ENCODE measurements at regions not wholly inside any gene's neighbourhood (a gene's known extent, or its start where the extent isn't known, plus 50 kb on each side); places are given as distances from the start of the nearest gene placed in this dataset.

DNA sequence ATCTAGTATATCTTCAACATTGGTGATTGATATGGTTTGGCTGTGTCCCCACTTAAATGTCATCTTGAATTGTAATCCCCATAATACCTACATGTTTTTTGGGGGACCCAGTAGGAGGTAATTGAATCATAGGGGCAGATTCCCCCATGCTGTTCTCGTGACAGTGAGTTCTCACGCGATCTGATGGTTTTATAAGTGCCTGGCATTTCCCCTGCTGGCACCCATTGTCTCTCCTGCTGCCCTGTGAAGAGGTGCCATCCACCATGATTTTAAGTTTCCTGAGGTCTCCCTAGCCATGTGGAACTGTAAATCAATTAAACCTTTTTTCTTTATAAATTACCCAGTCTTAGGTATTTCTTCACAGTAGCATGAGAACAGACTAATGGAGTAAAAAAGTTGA is 1094.6 kb downstream of the ROBO2 start:
- Mint-ChIP-seq H3K27ac (ENCODE audit: unreplicated experiment) (no peak overlapping the region), H3K9me3 (ENCODE audit: unreplicated experiment) (no peaks in the 10 kb centered on the region), H3K36me3 (ENCODE audit: unreplicated experiment) (no peaks in the 10 kb centered on the region), H3K27me3 (ENCODE audit: unreplicated experiment) (no peaks in the 10 kb centered on the region), H3K4me1 (ENCODE audit: low read depth, unreplicated experiment) (no peaks in the 10 kb centered on the region), H3K4me3 (ENCODE audit: unreplicated experiment) (no peak overlapping the region)
- DNase-seq: no peak
- TF ChIP-seq, protein P1, sequence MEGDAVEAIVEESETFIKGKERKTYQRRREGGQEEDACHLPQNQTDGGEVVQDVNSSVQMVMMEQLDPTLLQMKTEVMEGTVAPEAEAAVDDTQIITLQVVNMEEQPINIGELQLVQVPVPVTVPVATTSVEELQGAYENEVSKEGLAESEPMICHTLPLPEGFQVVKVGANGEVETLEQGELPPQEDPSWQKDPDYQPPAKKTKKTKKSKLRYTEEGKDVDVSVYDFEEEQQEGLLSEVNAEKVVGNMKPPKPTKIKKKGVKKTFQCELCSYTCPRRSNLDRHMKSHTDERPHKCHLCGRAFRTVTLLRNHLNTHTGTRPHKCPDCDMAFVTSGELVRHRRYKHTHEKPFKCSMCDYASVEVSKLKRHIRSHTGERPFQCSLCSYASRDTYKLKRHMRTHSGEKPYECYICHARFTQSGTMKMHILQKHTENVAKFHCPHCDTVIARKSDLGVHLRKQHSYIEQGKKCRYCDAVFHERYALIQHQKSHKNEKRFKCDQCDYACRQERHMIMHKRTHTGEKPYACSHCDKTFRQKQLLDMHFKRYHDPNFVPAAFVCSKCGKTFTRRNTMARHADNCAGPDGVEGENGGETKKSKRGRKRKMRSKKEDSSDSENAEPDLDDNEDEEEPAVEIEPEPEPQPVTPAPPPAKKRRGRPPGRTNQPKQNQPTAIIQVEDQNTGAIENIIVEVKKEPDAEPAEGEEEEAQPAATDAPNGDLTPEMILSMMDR (IDR thresholded peaks at IDR 0.05; ENCODE audit: partially characterized antibody, unreplicated experiment): no peak

DNA sequence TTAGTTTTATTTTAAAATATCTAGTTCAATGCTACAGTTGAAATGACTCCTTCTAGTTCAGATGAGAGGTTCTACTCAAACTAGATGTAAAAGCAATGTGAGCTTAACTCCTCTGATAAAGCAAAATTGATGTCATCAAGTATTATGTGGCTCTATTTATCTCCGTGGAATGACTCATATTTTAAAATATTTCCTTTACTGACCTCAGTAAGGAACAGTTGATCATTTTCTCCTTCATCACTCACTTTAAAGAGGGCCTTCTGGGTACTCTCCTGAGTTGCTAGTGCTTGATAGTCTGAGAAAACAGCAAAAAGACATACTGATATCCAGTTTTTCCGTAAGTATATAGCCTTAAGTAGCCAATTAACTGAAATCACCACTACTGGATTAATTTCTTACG is 1099.3 kb downstream of the ROBO2 start:
- Mint-ChIP-seq H3K4me1 (ENCODE audit: low read depth, unreplicated experiment) (no peaks in the 10 kb centered on the region), H3K27me3 (ENCODE audit: unreplicated experiment) (no peaks in the 10 kb centered on the region), H3K27ac (ENCODE audit: unreplicated experiment) (no peak overlapping the region), H3K9me3 (ENCODE audit: unreplicated experiment) (no peaks in the 10 kb centered on the region), H3K4me3 (ENCODE audit: unreplicated experiment) (no peak overlapping the region), H3K36me3 (ENCODE audit: unreplicated experiment) (no peaks in the 10 kb centered on the region)
- TF ChIP-seq, protein P1 (IDR thresholded peaks at IDR 0.05; ENCODE audit: partially characterized antibody, unreplicated experiment): no peak
- no peak for DNase-seq

DNA sequence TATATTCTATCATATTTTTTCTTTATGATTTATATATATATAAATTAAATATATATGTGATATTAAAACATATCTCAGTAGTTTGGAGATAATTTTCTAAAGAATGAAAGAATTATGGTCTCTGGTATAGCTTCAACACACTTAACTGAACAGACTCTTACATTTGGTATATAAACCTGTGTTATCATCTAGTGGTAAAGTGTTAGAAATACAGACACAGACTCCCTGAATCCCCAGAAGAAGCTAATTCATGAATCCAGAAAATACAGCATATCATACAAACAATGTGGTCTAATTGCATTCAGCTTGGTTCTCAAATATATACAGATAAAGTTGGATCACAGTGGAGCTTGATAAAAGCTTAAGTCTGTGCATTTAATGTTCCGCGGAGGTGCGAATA is 1100.4 kb downstream of the ROBO2 start:
- DNase-seq: no peak
- Mint-ChIP-seq H3K9me3 (ENCODE audit: unreplicated experiment) (no peaks in the 10 kb centered on the region), H3K27me3 (ENCODE audit: unreplicated experiment) (no peaks in the 10 kb centered on the region), H3K27ac (ENCODE audit: unreplicated experiment) (no peak overlapping the region), H3K4me1 (ENCODE audit: low read depth, unreplicated experiment) (no peaks in the 10 kb centered on the region), H3K36me3 (ENCODE audit: unreplicated experiment) (peaks cover 4% of the 10 kb centered on the region), H3K4me3 (ENCODE audit: unreplicated experiment) (no peak overlapping the region)
- TF ChIP-seq, protein P1 (IDR thresholded peaks at IDR 0.05; ENCODE audit: partially characterized antibody, unreplicated experiment): no peak

DNA sequence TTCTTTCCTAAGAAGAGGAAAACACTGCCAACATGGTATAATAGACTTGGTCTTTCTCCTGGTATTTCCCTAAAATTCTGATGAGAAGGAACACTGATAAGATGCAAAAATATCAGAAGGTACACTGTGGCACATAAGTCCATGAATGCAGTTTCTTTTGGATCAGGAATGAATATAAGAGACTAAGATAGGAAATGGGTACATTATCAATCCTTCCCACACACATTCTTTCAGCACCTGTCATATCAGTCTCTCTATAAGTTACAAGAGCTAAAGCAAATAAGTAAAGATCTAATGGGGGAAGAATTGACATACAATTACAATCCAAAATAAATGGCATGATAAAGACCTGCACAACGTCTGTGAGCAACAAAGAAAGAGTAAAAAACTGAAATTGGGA is 1101.0 kb downstream of the ROBO2 start:
- Mint-ChIP-seq H3K27me3 (ENCODE audit: unreplicated experiment) (no peaks in the 10 kb centered on the region), H3K27ac (ENCODE audit: unreplicated experiment) (no peak overlapping the region), H3K4me1 (ENCODE audit: low read depth, unreplicated experiment) (no peaks in the 10 kb centered on the region), H3K4me3 (ENCODE audit: unreplicated experiment) (no peak overlapping the region), H3K9me3 (ENCODE audit: unreplicated experiment) (no peaks in the 10 kb centered on the region), H3K36me3 (ENCODE audit: unreplicated experiment) (peaks cover 4% of the 10 kb centered on the region)
- no peak for DNase-seq
- TF ChIP-seq, protein P1 (IDR thresholded peaks at IDR 0.05; ENCODE audit: partially characterized antibody, unreplicated experiment): no peak

DNA sequence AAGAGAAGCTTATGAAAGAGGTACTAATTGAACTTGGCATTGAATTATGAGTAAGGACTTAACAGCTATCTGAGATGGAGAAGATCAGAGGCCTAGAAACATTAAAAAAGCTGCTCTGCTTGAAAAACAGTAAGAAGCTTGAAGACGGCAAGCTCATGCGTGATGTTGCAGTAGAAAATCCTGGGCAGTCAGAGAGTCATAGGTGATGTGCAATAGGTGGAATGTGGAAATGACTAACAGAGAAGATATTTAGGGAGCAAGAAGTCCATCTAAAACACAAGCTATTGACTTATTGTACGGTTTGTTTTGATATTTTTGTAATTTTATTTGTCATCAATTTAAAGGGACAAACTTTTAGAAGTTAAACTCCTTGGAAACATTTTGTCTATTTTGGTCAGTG is 1101.4 kb downstream of the ROBO2 start:
- TF ChIP-seq, protein P1 (IDR thresholded peaks at IDR 0.05; ENCODE audit: partially characterized antibody, unreplicated experiment): no peak
- H3K9me3 Mint-ChIP-seq (ENCODE audit: unreplicated experiment): no peaks in the 10 kb centered on the region
- no peaks in the 10 kb centered on the region for H3K27me3 Mint-ChIP-seq (ENCODE audit: unreplicated experiment)
- no peak for DNase-seq
- no peak overlapping the region for H3K4me3 Mint-ChIP-seq (ENCODE audit: unreplicated experiment)
- no peaks in the 10 kb centered on the region for H3K4me1 Mint-ChIP-seq (ENCODE audit: low read depth, unreplicated experiment)
- H3K27ac Mint-ChIP-seq (ENCODE audit: unreplicated experiment): no peak overlapping the region
- peaks cover 4% of the 10 kb centered on the region for H3K36me3 Mint-ChIP-seq (ENCODE audit: unreplicated experiment)
